GM23338 (cell line): ENCODE measurements at regions not wholly inside any gene's neighbourhood (a gene's known extent, or its start where the extent isn't known, plus 50 kb on each side); places are given as distances from the start of the nearest gene placed in this dataset.

Experiments
- ATAC-seq: fragments of 200-7000 bp; cut with Tn5 transposase; 3 replicates; pipeline ENCODE4 v1.9.1; 2020
- DNase-seq: peaks from one replicate; pipeline ENCODE4 v3.0.0-alpha.2; 2015; ENCODE audit warnings: low spot score
- H2AFZ ChIP-seq: fragments of 200-600 bp; sonication (generic); 2 replicates; pipeline ENCODE4 v1.8.0; 2016; ENCODE audit warnings: antibody characterized with exemption, mild to moderate bottlenecking, moderate library complexity
- H3F3A ChIP-seq: fragments of 200-600 bp; sonication (generic); replicated peaks from 2 replicates; pipeline ENCODE4 v1.8.0; 2017; ENCODE audit warnings: antibody characterized with exemption, mixed run types, low read depth
- H3K27ac ChIP-seq: fragments of 200-600 bp; sonication (generic); 2 replicates; pipeline ENCODE4 v1.6.1; 2016; ENCODE audit warnings: low read depth
- H3K27me3 ChIP-seq: fragments of 200-600 bp; sonication (generic); 2 replicates; pipeline ENCODE4 v1.8.0; 2016; ENCODE audit warnings: mild to moderate bottlenecking, mixed run types, moderate library complexity; ENCODE audit not compliant: insufficient read depth
- H3K36me3 ChIP-seq: fragments of 200-600 bp; sonication (generic); 2 replicates; pipeline ENCODE4 v1.8.0; 2016; ENCODE audit warnings: mild to moderate bottlenecking; ENCODE audit not compliant: insufficient read depth
- H3K4me1 ChIP-seq: fragments of 200-600 bp; sonication (generic); 2 replicates; pipeline ENCODE4 v1.8.0; 2016; ENCODE audit warnings: mild to moderate bottlenecking, moderate library complexity; ENCODE audit not compliant: insufficient read depth
- H3K4me2 ChIP-seq: fragments of 200-600 bp; sonication (generic); 2 replicates; pipeline ENCODE4 v1.7.1; 2017; ENCODE audit warnings: mixed run types
- H3K4me3 ChIP-seq: fragments of 200-600 bp; sonication (generic); 2 replicates; pipeline ENCODE4 v1.6.1; 2016; ENCODE audit warnings: mixed run types
- H3K79me2 ChIP-seq: fragments of 200-600 bp; sonication (generic); replicated peaks from 2 replicates; pipeline ENCODE4 v1.8.0; 2017; ENCODE audit warnings: mild to moderate bottlenecking; ENCODE audit not compliant: insufficient read depth
- H3K9me2 ChIP-seq: fragments of 200-600 bp; sonication (generic); 2 replicates; pipeline ENCODE4 v1.8.0; 2017; ENCODE audit not compliant: insufficient read depth
- H4K20me1 ChIP-seq: fragments of 200-600 bp; sonication (generic); replicated peaks from 2 replicates; pipeline ENCODE4 v1.8.0; 2017; ENCODE audit warnings: mild to moderate bottlenecking; ENCODE audit not compliant: insufficient read depth
- H3K27ac Mint-ChIP-seq: 2 replicates; pipeline ENCODE4 v1.8.0; 2020; ENCODE audit warnings: inconsistent platforms, mild to moderate bottlenecking, moderate library complexity, mixed read lengths
- H3K27me3 Mint-ChIP-seq: 3 replicates; pipeline ENCODE4 v1.8.0; 2022; ENCODE audit warnings: low read depth, mild to moderate bottlenecking, moderate library complexity, mixed read lengths, inconsistent platforms; ENCODE audit not compliant: insufficient read depth, poor library complexity
- H3K36me3 Mint-ChIP-seq: 3 replicates; pipeline ENCODE4 v1.8.0; 2021; ENCODE audit warnings: low read depth, mild to moderate bottlenecking, inconsistent platforms, moderate library complexity, mixed read lengths
- H3K4me1 Mint-ChIP-seq: 3 replicates; pipeline ENCODE4 v1.8.0; 2020; ENCODE audit warnings: mild to moderate bottlenecking, inconsistent platforms, mixed read lengths
- H3K4me3 Mint-ChIP-seq: 3 replicates; pipeline ENCODE4 v1.8.0; 2021; ENCODE audit warnings: moderate library complexity, mild to moderate bottlenecking, inconsistent platforms, mixed read lengths
- H3K9me3 Mint-ChIP-seq: 3 replicates; pipeline ENCODE4 v1.8.0; 2020; ENCODE audit warnings: moderate library complexity, mild to moderate bottlenecking, inconsistent platforms, mixed read lengths
- CREB1 ChIP-seq: fragments of 250-450 bp; sonication (Bioruptor Pico); IDR thresholded peaks from 2 replicates; pipeline ENCODE4 v1.5.0; 2020; ENCODE audit warnings: low read depth, mild to moderate bottlenecking, moderate library complexity
- EZH2 ChIP-seq: fragments of 200-600 bp; sonication (generic); IDR thresholded peaks from one replicate; pipeline ENCODE4 v1.8.0; 2017; ENCODE audit warnings: antibody characterized with exemption, mild to moderate bottlenecking, low read depth; ENCODE audit not compliant: unreplicated experiment
- EZH2phosphoT487 ChIP-seq: fragments of 200-600 bp; sonication (generic); IDR thresholded peaks from one replicate; pipeline ENCODE4 v1.8.1; 2018; ENCODE audit warnings: antibody characterized with exemption; ENCODE audit not compliant: unreplicated experiment
- JUNB ChIP-seq: IDR thresholded peaks from one replicate; pipeline ENCODE4 v1.6.1; 2016; ENCODE audit warnings: antibody characterized with exemption; ENCODE audit not compliant: unreplicated experiment
- NANOG ChIP-seq: IDR thresholded peaks from 2 replicates; pipeline ENCODE4 v1.6.1; 2016; ENCODE audit warnings: antibody characterized with exemption, borderline replicate concordance
- POLR2AphosphoS5 ChIP-seq: IDR thresholded peaks from 2 replicates; pipeline ENCODE4 v1.6.1; 2016; ENCODE audit warnings: antibody characterized with exemption, low read depth
- STAT1 ChIP-seq: IDR thresholded peaks from one replicate; pipeline ENCODE4 v1.6.1; 2016; ENCODE audit warnings: antibody characterized with exemption; ENCODE audit not compliant: unreplicated experiment
- ZNF114 ChIP-seq: fragments of 250-450 bp; sonication (Bioruptor Pico); IDR thresholded peaks from 2 replicates; pipeline ENCODE4 v1.5.0; 2020; ENCODE audit warnings: mild to moderate bottlenecking, moderate library complexity
- ZNF331 ChIP-seq: fragments of 250-450 bp; sonication (Bioruptor Pico); IDR thresholded peaks from 2 replicates; pipeline ENCODE4 v1.5.0; 2020; ENCODE audit warnings: low read depth, mild to moderate bottlenecking, moderate library complexity
- TF ChIP-seq, protein P1 (sequence below): IDR thresholded peaks from one replicate; pipeline ENCODE4 v1.6.1; 2018; ENCODE audit warnings: antibody characterized with exemption; ENCODE audit not compliant: unreplicated experiment
- TF ChIP-seq, protein P2 (sequence below), 2 experiments: fragments of 200-600 bp in 1 of 2; sonication (generic) in 1 of 2; conservative IDR thresholded peaks; 2 replicates each; pipeline versions ENCODE4 v1.5.1 to v1.6.1; 2016 to 2017; ENCODE audit warnings: antibody characterized with exemption in 2 of 2, low read depth in 2 of 2, mild to moderate bottlenecking in 2 of 2, moderate library complexity in 1 of 2
- TF ChIP-seq, protein P3 (sequence below): IDR thresholded peaks from 2 replicates; pipeline ENCODE4 v1.6.1; 2016; ENCODE audit warnings: antibody characterized with exemption
- TF ChIP-seq, protein P4 (sequence below): fragments of 250-450 bp; sonication (Bioruptor Pico); IDR thresholded peaks from 2 replicates; pipeline ENCODE4 v1.5.0; 2020; ENCODE audit warnings: mild to moderate bottlenecking, moderate library complexity

DNA sequence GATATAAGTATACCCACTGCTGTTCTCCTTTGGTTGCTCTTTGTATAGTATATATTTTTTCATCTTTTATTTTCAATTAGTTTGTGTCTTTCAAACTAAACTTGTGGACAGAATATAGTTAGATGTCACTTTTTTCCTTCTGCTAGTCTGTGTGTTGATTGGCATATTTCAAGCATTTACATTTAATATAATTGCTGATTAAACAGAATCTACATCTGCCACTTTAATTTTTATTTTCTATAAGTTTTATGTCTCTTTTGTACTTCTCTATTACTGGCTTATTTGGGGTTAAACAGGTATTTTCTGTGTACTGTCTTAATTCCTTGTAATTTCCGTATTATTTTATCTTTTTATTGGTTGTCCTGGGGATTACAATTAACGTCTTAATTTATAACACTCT is 74.4 kb upstream of the CHODL start:
- H3K9me2 ChIP-seq, result peaks cover 6% of the 10 kb centered on the region; the same call in 1 of the 2 replicates
- H4K20me1 ChIP-seq, result no peaks in the 10 kb centered on the region
- Mint-ChIP-seq H3K27me3 (peaks cover 2% of the 10 kb centered on the region), H3K4me1 (no peaks in the 10 kb centered on the region), H3K4me3 (no peak overlapping the region), H3K27ac (no peak overlapping the region), H3K9me3 (no peaks in the 10 kb centered on the region), H3K36me3 (no peaks in the 10 kb centered on the region)
- no peak overlapping the region for H2AFZ ChIP-seq
- DNase-seq (no peak), ATAC-seq (no peak)
- H3K4me1 ChIP-seq, result no peaks in the 10 kb centered on the region
- no peak overlapping the region for H3K27ac ChIP-seq
- H3K79me2 ChIP-seq, result no peaks in the 10 kb centered on the region
- no peak for TF ChIP-seq STAT1
- no peak for TF ChIP-seq JUNB
- TF ChIP-seq NANOG, result no peak
- TF ChIP-seq, protein P1, sequence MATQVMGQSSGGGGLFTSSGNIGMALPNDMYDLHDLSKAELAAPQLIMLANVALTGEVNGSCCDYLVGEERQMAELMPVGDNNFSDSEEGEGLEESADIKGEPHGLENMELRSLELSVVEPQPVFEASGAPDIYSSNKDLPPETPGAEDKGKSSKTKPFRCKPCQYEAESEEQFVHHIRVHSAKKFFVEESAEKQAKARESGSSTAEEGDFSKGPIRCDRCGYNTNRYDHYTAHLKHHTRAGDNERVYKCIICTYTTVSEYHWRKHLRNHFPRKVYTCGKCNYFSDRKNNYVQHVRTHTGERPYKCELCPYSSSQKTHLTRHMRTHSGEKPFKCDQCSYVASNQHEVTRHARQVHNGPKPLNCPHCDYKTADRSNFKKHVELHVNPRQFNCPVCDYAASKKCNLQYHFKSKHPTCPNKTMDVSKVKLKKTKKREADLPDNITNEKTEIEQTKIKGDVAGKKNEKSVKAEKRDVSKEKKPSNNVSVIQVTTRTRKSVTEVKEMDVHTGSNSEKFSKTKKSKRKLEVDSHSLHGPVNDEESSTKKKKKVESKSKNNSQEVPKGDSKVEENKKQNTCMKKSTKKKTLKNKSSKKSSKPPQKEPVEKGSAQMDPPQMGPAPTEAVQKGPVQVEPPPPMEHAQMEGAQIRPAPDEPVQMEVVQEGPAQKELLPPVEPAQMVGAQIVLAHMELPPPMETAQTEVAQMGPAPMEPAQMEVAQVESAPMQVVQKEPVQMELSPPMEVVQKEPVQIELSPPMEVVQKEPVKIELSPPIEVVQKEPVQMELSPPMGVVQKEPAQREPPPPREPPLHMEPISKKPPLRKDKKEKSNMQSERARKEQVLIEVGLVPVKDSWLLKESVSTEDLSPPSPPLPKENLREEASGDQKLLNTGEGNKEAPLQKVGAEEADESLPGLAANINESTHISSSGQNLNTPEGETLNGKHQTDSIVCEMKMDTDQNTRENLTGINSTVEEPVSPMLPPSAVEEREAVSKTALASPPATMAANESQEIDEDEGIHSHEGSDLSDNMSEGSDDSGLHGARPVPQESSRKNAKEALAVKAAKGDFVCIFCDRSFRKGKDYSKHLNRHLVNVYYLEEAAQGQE, result no peak
- TF ChIP-seq, protein P2, sequence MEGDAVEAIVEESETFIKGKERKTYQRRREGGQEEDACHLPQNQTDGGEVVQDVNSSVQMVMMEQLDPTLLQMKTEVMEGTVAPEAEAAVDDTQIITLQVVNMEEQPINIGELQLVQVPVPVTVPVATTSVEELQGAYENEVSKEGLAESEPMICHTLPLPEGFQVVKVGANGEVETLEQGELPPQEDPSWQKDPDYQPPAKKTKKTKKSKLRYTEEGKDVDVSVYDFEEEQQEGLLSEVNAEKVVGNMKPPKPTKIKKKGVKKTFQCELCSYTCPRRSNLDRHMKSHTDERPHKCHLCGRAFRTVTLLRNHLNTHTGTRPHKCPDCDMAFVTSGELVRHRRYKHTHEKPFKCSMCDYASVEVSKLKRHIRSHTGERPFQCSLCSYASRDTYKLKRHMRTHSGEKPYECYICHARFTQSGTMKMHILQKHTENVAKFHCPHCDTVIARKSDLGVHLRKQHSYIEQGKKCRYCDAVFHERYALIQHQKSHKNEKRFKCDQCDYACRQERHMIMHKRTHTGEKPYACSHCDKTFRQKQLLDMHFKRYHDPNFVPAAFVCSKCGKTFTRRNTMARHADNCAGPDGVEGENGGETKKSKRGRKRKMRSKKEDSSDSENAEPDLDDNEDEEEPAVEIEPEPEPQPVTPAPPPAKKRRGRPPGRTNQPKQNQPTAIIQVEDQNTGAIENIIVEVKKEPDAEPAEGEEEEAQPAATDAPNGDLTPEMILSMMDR (conservative IDR thresholded peaks at IDR 0.05; ENCODE audit: low read depth in 2 of 2), result no peak
- TF ChIP-seq ZNF114, result no peak
- TF ChIP-seq EZH2phosphoT487, result no peak
- TF ChIP-seq ZNF331 (CRISPR knock-in tag), result no peak
- TF ChIP-seq POLR2AphosphoS5, result no peak
- TF ChIP-seq CREB1, result no peak
- no peak for TF ChIP-seq EZH2
- TF ChIP-seq, protein P3, sequence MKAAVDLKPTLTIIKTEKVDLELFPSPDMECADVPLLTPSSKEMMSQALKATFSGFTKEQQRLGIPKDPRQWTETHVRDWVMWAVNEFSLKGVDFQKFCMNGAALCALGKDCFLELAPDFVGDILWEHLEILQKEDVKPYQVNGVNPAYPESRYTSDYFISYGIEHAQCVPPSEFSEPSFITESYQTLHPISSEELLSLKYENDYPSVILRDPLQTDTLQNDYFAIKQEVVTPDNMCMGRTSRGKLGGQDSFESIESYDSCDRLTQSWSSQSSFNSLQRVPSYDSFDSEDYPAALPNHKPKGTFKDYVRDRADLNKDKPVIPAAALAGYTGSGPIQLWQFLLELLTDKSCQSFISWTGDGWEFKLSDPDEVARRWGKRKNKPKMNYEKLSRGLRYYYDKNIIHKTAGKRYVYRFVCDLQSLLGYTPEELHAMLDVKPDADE, result no peak
- TF ChIP-seq, protein P4, sequence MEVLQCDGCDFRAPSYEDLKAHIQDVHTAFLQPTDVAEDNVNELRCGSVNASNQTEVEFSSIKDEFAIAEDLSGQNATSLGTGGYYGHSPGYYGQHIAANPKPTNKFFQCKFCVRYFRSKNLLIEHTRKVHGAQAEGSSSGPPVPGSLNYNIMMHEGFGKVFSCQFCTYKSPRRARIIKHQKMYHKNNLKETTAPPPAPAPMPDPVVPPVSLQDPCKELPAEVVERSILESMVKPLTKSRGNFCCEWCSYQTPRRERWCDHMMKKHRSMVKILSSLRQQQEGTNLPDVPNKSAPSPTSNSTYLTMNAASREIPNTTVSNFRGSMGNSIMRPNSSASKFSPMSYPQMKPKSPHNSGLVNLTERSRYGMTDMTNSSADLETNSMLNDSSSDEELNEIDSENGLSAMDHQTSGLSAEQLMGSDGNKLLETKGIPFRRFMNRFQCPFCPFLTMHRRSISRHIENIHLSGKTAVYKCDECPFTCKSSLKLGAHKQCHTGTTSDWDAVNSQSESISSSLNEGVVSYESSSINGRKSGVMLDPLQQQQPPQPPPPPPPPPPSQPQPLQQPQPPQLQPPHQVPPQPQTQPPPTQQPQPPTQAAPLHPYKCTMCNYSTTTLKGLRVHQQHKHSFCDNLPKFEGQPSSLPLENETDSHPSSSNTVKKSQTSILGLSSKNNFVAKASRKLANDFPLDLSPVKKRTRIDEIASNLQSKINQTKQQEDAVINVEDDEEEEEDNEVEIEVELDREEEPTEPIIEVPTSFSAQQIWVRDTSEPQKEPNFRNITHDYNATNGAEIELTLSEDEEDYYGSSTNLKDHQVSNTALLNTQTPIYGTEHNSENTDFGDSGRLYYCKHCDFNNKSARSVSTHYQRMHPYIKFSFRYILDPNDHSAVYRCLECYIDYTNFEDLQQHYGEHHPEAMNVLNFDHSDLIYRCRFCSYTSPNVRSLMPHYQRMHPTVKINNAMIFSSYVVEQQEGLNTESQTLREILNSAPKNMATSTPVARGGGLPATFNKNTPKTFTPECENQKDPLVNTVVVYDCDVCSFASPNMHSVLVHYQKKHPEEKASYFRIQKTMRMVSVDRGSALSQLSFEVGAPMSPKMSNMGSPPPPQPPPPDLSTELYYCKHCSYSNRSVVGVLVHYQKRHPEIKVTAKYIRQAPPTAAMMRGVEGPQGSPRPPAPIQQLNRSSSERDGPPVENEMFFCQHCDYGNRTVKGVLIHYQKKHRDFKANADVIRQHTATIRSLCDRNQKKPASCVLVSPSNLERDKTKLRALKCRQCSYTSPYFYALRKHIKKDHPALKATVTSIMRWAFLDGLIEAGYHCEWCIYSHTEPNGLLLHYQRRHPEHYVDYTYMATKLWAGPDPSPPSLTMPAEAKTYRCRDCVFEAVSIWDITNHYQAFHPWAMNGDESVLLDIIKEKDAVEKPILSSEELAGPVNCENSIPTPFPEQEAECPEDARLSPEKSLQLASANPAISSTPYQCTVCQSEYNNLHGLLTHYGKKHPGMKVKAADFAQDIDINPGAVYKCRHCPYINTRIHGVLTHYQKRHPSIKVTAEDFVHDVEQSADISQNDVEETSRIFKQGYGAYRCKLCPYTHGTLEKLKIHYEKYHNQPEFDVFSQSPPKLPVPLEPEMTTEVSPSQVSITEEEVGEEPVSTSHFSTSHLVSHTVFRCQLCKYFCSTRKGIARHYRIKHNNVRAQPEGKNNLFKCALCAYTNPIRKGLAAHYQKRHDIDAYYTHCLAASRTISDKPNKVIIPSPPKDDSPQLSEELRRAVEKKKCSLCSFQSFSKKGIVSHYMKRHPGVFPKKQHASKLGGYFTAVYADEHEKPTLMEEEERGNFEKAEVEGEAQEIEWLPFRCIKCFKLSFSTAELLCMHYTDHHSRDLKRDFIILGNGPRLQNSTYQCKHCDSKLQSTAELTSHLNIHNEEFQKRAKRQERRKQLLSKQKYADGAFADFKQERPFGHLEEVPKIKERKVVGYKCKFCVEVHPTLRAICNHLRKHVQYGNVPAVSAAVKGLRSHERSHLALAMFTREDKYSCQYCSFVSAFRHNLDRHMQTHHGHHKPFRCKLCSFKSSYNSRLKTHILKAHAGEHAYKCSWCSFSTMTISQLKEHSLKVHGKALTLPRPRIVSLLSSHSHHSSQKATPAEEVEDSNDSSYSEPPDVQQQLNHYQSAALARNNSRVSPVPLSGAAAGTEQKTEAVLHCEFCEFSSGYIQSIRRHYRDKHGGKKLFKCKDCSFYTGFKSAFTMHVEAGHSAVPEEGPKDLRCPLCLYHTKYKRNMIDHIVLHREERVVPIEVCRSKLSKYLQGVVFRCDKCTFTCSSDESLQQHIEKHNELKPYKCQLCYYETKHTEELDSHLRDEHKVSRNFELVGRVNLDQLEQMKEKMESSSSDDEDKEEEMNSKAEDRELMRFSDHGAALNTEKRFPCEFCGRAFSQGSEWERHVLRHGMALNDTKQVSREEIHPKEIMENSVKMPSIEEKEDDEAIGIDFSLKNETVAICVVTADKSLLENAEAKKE (CRISPR knock-in tag), result no peak
- no peak overlapping the region for H3K4me2 ChIP-seq
- no peak overlapping the region for H3K4me3 ChIP-seq
- H3F3A ChIP-seq, result no peaks in the 10 kb centered on the region
- H3K27me3 ChIP-seq, result no peaks in the 10 kb centered on the region
- H3K36me3 ChIP-seq, result no peaks in the 10 kb centered on the region
